ENCODE measurements at regions not wholly inside any gene's neighbourhood (a gene's known extent, or its start where the extent isn't known, plus 50 kb on each side); places are given as distances from the start of the nearest gene placed in this dataset.
A peak's percentile ranks its signal among the peaks of the same experiment; 100 is the strongest.

DNA sequence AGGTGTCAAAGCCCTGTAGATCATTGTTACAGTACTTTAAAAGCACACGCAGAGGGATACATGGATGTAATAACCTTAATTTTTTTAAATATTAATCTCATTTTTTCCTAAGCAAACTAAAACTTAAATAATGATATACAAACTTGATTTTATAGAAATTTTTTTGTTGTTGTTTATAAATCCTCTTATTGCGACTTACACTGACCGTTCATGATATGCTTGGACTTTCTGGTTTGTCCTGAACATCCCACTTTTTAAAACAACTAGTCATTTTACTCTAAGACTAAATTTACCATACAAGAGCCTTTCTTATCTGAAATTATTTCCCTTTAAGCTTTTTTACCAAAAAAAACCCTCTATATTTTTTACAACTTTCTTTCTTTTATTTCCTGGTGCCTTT is 2106.0 kb downstream of the PCDH7 start:
- Mint-ChIP-seq H3K4me3 (ENCODE audit: unreplicated experiment) (no peak overlapping the region), H3K36me3 (ENCODE audit: insufficient read depth, unreplicated experiment) (no peaks in the 10 kb centered on the region), H3K9me3 (ENCODE audit: unreplicated experiment) (peaks cover 17% of the 10 kb centered on the region), H3K27ac (ENCODE audit: low read depth, unreplicated experiment) (no peak overlapping the region), H3K4me1 (ENCODE audit: insufficient read depth, unreplicated experiment) (no peaks in the 10 kb centered on the region), H3K27me3 (ENCODE audit: insufficient read depth, unreplicated experiment) (no peaks in the 10 kb centered on the region)
- no TSS peak for BruUV-seq (replicated peaks)
- ChIA-PET CTCF (no interaction called here), POLR2A (interaction anchor here (0.6 kb wide), 1 partner anchor 692 kb away, joined by 3 read pairs; no protein-coding TSS in a partner anchor)
- TF ChIP-seq, protein P1, sequence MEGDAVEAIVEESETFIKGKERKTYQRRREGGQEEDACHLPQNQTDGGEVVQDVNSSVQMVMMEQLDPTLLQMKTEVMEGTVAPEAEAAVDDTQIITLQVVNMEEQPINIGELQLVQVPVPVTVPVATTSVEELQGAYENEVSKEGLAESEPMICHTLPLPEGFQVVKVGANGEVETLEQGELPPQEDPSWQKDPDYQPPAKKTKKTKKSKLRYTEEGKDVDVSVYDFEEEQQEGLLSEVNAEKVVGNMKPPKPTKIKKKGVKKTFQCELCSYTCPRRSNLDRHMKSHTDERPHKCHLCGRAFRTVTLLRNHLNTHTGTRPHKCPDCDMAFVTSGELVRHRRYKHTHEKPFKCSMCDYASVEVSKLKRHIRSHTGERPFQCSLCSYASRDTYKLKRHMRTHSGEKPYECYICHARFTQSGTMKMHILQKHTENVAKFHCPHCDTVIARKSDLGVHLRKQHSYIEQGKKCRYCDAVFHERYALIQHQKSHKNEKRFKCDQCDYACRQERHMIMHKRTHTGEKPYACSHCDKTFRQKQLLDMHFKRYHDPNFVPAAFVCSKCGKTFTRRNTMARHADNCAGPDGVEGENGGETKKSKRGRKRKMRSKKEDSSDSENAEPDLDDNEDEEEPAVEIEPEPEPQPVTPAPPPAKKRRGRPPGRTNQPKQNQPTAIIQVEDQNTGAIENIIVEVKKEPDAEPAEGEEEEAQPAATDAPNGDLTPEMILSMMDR (IDR thresholded peaks at IDR 0.05; ENCODE audit: unreplicated experiment): no peak
- peak; percentile 52 for DNase-seq (ENCODE audit: unreplicated experiment)
- intact Hi-C loops (cut with micrococcal nuclease): no loop called here

DNA sequence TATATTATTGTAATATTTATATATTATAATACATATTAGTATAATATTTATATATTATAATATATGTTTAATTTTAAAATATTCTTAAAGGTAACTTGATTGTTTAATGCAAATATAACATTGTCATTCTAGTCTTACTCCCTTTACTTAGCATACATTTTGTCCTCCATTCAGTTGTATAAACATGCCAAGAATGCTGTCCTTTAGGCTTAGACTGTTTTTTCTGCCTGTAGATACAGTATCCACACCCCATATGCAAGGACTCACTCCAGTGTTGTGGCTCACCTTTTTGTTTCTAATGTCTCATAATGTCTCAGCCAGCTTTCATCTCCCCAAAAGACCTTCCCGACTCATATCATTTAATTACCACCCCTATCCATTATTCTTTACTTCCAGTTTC is 2110.0 kb downstream of the PCDH7 start:
- H3K4me1 Mint-ChIP-seq (ENCODE audit: insufficient read depth, unreplicated experiment): no peaks in the 10 kb centered on the region
- no TSS peak for BruUV-seq (replicated peaks)
- ChIA-PET CTCF (interaction anchor here (0.6 kb wide), 1 partner anchor 881 kb away, joined by 3 read pairs; no protein-coding TSS in a partner anchor), POLR2A (no interaction called here)
- TF ChIP-seq, protein P1 (IDR thresholded peaks at IDR 0.05; ENCODE audit: unreplicated experiment): no peak
- H3K36me3 Mint-ChIP-seq (ENCODE audit: insufficient read depth, unreplicated experiment): no peaks in the 10 kb centered on the region
- DNase-seq (ENCODE audit: unreplicated experiment): no peak
- no peaks in the 10 kb centered on the region for H3K9me3 Mint-ChIP-seq (ENCODE audit: unreplicated experiment)
- H3K27me3 Mint-ChIP-seq (ENCODE audit: insufficient read depth, unreplicated experiment): no peaks in the 10 kb centered on the region
- H3K4me3 Mint-ChIP-seq (ENCODE audit: unreplicated experiment): no peak overlapping the region
- no peak overlapping the region for H3K27ac Mint-ChIP-seq (ENCODE audit: low read depth, unreplicated experiment)
- intact Hi-C loops (cut with micrococcal nuclease): no loop called here

DNA sequence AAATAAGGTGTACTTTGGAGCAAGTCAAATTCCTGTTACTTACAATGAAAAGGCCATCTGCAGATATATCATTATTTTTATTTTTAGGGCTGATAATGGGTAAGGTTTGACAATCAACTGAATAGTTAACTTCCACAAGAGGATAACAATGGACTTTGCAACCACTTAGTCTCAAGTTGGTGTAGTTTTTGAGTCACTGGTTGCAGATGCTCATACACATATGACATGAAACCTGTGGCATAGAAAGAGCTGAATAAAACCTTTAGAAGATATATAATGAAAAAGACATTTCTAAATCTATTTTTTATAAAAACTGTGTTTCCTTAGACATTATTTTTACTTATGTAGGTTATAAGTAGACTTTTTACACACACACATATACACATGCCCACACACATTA is 2110.9 kb downstream of the PCDH7 start:
- ChIA-PET CTCF (interaction anchor here (0.6 kb wide), 1 partner anchor 30 kb away, joined by 4 read pairs; no protein-coding TSS in a partner anchor), POLR2A (interaction anchor here (0.7 kb wide), 1 partner anchor 64 kb away, joined by 3 read pairs; no protein-coding TSS in a partner anchor)
- DNase-seq (ENCODE audit: unreplicated experiment): no peak
- Mint-ChIP-seq H3K36me3 (ENCODE audit: insufficient read depth, unreplicated experiment) (no peaks in the 10 kb centered on the region), H3K27ac (ENCODE audit: low read depth, unreplicated experiment) (no peak overlapping the region), H3K27me3 (ENCODE audit: insufficient read depth, unreplicated experiment) (no peaks in the 10 kb centered on the region), H3K9me3 (ENCODE audit: unreplicated experiment) (no peaks in the 10 kb centered on the region), H3K4me1 (ENCODE audit: insufficient read depth, unreplicated experiment) (no peaks in the 10 kb centered on the region), H3K4me3 (ENCODE audit: unreplicated experiment) (no peak overlapping the region)
- intact Hi-C loops (cut with micrococcal nuclease): no loop called here
- TF ChIP-seq, protein P1 (IDR thresholded peaks at IDR 0.05; ENCODE audit: unreplicated experiment): no peak
- no TSS peak for BruUV-seq (replicated peaks)

DNA sequence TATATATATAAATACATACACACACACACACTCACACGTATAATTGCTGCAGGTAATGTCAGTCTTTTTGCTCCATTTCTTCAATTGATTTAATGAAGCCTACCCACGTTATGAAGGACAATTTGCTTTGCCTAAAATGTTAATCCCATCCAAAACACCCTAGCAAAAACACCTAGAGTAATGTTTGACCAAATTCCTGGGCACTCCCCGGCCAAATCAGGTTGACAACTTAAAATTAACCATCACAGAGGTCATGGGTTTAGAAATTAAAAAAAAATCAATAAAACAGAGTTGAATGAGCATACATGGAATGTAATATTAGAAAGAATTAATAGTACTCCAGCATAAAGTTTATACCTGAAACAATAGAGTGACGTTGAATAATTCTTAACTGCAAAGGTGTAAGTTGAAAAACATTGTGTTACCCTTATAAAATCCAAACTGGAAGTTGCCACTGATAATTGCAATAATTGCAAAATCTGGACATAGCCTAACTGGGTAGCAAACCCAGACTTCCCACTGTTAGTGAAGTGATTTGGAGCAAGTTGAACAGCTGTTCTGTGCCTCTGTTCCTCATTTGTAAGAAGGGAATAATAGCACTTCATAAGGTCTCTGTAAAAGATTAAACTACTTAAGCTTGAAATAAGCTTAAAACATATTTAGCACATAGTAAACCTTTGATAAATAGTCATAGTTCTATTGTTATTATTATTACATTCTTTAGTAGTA is 2120.5 kb downstream of the PCDH7 start:
- H3K27me3 Mint-ChIP-seq (ENCODE audit: insufficient read depth, unreplicated experiment): no peaks in the 10 kb centered on the region
- no peaks in the 10 kb centered on the region for H3K36me3 Mint-ChIP-seq (ENCODE audit: insufficient read depth, unreplicated experiment)
- no TSS peak for BruUV-seq (replicated peaks)
- ChIA-PET POLR2A (no interaction called here), CTCF (no interaction called here)
- intact Hi-C loops (cut with micrococcal nuclease): no loop called here
- H3K4me1 Mint-ChIP-seq (ENCODE audit: insufficient read depth, unreplicated experiment): no peaks in the 10 kb centered on the region
- H3K9me3 Mint-ChIP-seq (ENCODE audit: unreplicated experiment): no peaks in the 10 kb centered on the region
- TF ChIP-seq, protein P1 (IDR thresholded peaks at IDR 0.05; ENCODE audit: unreplicated experiment): no peak
- H3K27ac Mint-ChIP-seq (ENCODE audit: low read depth, unreplicated experiment): no peak overlapping the region
- DNase-seq (ENCODE audit: unreplicated experiment): no peak
- no peak overlapping the region for H3K4me3 Mint-ChIP-seq (ENCODE audit: unreplicated experiment)

All from MCF 10A (cell line).